Heart right ventricle (tissue), 16 donors: ENCODE measurements at regions not wholly inside any gene's neighbourhood (a gene's known extent, or its start where the extent isn't known, plus 50 kb on each side); places are given as distances from the start of the nearest gene placed in this dataset.

Experiments
- ATAC-seq, 8 donors: fragments of 200-7000 bp; cut with Tn5 transposase; one replicate each; pipeline ENCODE4 v1.9.1; 2020; ENCODE audit warnings: mild to moderate bottlenecking in 8 of 8, moderate library complexity in 8 of 8, moderate number of reproducible peaks in 1 of 8
- DNase-seq, 2 donors: peaks; one replicate each; pipeline ENCODE4 v3.0.0-alpha.2; 2020
- H3K27ac ChIP-seq, 10 donors: fragments of 200-600 bp; sonication (generic) in 2 of 10; one replicate each; pipeline versions ENCODE4 v1.5.0 to v1.8.0; 2020 to 2022; ENCODE audit warnings: mild to moderate bottlenecking in 3 of 10
- H3K27me3 ChIP-seq, 7 donors: fragments of 200-600 bp; one replicate each; pipeline ENCODE4 v1.8.0; 2021 to 2022; ENCODE audit warnings: mild to moderate bottlenecking in 2 of 7
- H3K36me3 ChIP-seq, 9 donors: fragments of 200-600 bp; sonication (generic) in 1 of 9; one replicate each; pipeline versions ENCODE4 v1.5.0 to v1.8.0; 2020 to 2022; ENCODE audit warnings: mild to moderate bottlenecking in 2 of 9
- H3K4me1 ChIP-seq, 9 donors: fragments of 200-600 bp; sonication (generic) in 1 of 9; one replicate each; pipeline versions ENCODE4 v1.5.0 to v1.8.0; 2020 to 2022; ENCODE audit warnings: mild to moderate bottlenecking in 4 of 9
- H3K4me3 ChIP-seq, 10 donors: fragments of 200-600 bp; sonication (generic) in 2 of 10; one replicate each; pipeline versions ENCODE4 v1.5.0 to v1.8.0; 2020 to 2022; ENCODE audit warnings: mild to moderate bottlenecking in 7 of 10, moderate library complexity in 2 of 10
- H3K9me3 ChIP-seq, 11 donors: fragments of 200-600 bp in 10 of 11; sonication (generic) in 2 of 11; one replicate each; pipeline versions ENCODE4 v1.5.0 to v1.8.0; 2013 to 2022; ENCODE audit warnings: mild to moderate bottlenecking in 2 of 11, control low read depth in 1 of 11, moderate library complexity in 1 of 11
- CTCF ChIP-seq, 9 donors: fragments of 200-600 bp; sonication (generic) in 2 of 9; IDR thresholded peaks; one replicate each; pipeline versions ENCODE4 v1.5.0 to v1.8.0; 2021 to 2022; ENCODE audit warnings: antibody characterized with exemption in 9 of 9, mild to moderate bottlenecking in 5 of 9, moderate library complexity in 1 of 9
- WGBS, 2 donors: extraction: QIAGEN DNeasy Blood & Tissue Kit; methylation state at CpG; one replicate each; pipeline ENCODE4 v1.1.7; 2013; ENCODE audit warnings: inconsistent platforms in 1 of 2; 5-methylcytosine and 5-hydroxymethylcytosine counted together
- intact Hi-C, 10 donors: fragments of 100-400 bp; cut with DNase I; formaldehyde crosslinking; loops; one replicate each; pipeline versions ENCODE4 v1.11.1 to v1.14.2; 2022
- donor health status: Arrhythmogenic right ventricular cardiomyopathy.
- donor health status: ischemic (EF 13 %, LVEDD 7.1; RV severe dilation, severe dysfunction).
- donor health status: healthy with polysubstance abuse.
- donor health status: DM: no; HTN: yes; CAD: no.
- donor health status: DM: no; HTN: no; CAD: no.
- donor health status: ischemic (EF 25% LVEDD 6.9; RV normal size, moderate dysfunction).
- donor health status: ischemic (EF 25% LVEDD 5.7; RV mildly dilated, moderate dysfunction).
- donor health status: healthy.
- donor health status: DM: yes; HTN: yes; CAD: no.
- donor health status: Ischemic cardiomyopathy.
- donor health status: ischemic (EF 35%, LVEDD 5.7; RV mildly dilated, moderate dysfunction).
- donor health status: nonischemic (EF 11% LVEDD 7.7; RV severe dilation, severe dysfunction).
- donor health status: DM: yes; HTN: yes; CAD: no.
- donor health status: PGD.
- donor health status: ischemic (EF 29% LVEDD 5.4; RV normal size, mild dysfunction).
- donor health status: nonischemic (EF 23%, LVEDD 6.1; RV moderate dilation, normal function).

- no peaks in the 10 kb centered on the region for H3K36me3 ChIP-seq
- intact Hi-C loops: no loop called here
- peaks cover 0 to 24% (median 5%) of the 10 kb centered on the region in 7 donors for H3K27me3 ChIP-seq
- TF ChIP-seq CTCF (IDR thresholded peaks at IDR 0.05): no peak
- DNase-seq (no peak), ATAC-seq (no peak)
- 76 to 77% methylated on average over 5 of the region's 5 CpGs for WGBS, 2 donors
- no peaks in the 10 kb centered on the region for H3K9me3 ChIP-seq
- no peaks in the 10 kb centered on the region for H3K4me1 ChIP-seq
- peak overlapping the region in 1 of 10 donors; percentile 16 for H3K27ac ChIP-seq
- H3K4me3 ChIP-seq: no peak overlapping the region
These were observed 183.2 kb upstream of the SIX2 start for GRCh38 chr2:45192481-45192880.

GRCh38 chr2:45191976-45192375, 182.7 kb upstream of the SIX2 start:
- Histone ChIP-seq H3K4me1 (no peaks in the 10 kb centered on the region), H3K36me3 (no peaks in the 10 kb centered on the region), H3K9me3 (no peaks in the 10 kb centered on the region), H3K27me3 (peaks cover 0 to 24% (median 7%) of the 10 kb centered on the region in 7 donors), H3K27ac (peak overlapping the region in 2 of 10 donors; percentile 16 to 20), H3K4me3 (no peak overlapping the region)
- intact Hi-C loops: no loop called here
- ATAC-seq (peak; percentile 59 to 89 (median 80)), DNase-seq (peak; percentile 23 to 36)
- WGBS, 2 donors: 62 to 69% methylated on average over 8 of the region's 8 CpGs
- no peak for TF ChIP-seq CTCF (IDR thresholded peaks at IDR 0.05)

GRCh38 chr2:45191146-45191863, 182.1 kb upstream of the SIX2 start:
- H3K36me3 ChIP-seq: no peaks in the 10 kb centered on the region
- H3K4me1 ChIP-seq: no peaks in the 10 kb centered on the region
- peak in 1 of 8 donors; percentile 25 for ATAC-seq
- no peak for TF ChIP-seq CTCF (IDR thresholded peaks at IDR 0.05)
- intact Hi-C loops: no loop called here
- H3K4me3 ChIP-seq: no peak overlapping the region
- peaks cover 0 to 24% (median 7%) of the 10 kb centered on the region in 7 donors for H3K27me3 ChIP-seq
- peak overlapping the region in 1 of 10 donors; percentile 20 for H3K27ac ChIP-seq
- DNase-seq: no peak
- H3K9me3 ChIP-seq: no peaks in the 10 kb centered on the region
- WGBS, 2 donors: 75 to 80% methylated on average over 16 of the region's 16 CpGs

- no peak overlapping the region for H3K27ac ChIP-seq
- H3K9me3 ChIP-seq: no peaks in the 10 kb centered on the region
- no peak for DNase-seq
- no peak for TF ChIP-seq CTCF (IDR thresholded peaks at IDR 0.05)
- H3K36me3 ChIP-seq: no peaks in the 10 kb centered on the region
- peak in 2 of 8 donors; percentile 19 to 36 for ATAC-seq
- H3K4me3 ChIP-seq: no peak overlapping the region
- no peaks in the 10 kb centered on the region for H3K4me1 ChIP-seq
- intact Hi-C loops: no loop called here
- 83 to 87% methylated on average over 8 of the region's 8 CpGs for WGBS, 2 donors
- H3K27me3 ChIP-seq: peaks cover 0 to 24% (median 7%) of the 10 kb centered on the region in 7 donors
These were observed 181.3 kb upstream of the SIX2 start for GRCh38 chr2:45190481-45190942.
